ENCODE measurements at regions not wholly inside any gene's neighbourhood (a gene's known extent, or its start where the extent isn't known, plus 50 kb on each side); places are given as distances from the start of the nearest gene placed in this dataset.
A peak's percentile ranks its signal among the peaks of the same experiment; 100 is the strongest.

GRCh38 chr5:142521706-142522105 lies 164.2 kb downstream of the FGF1 start (continued):
- TF ChIP-seq, protein P1, sequence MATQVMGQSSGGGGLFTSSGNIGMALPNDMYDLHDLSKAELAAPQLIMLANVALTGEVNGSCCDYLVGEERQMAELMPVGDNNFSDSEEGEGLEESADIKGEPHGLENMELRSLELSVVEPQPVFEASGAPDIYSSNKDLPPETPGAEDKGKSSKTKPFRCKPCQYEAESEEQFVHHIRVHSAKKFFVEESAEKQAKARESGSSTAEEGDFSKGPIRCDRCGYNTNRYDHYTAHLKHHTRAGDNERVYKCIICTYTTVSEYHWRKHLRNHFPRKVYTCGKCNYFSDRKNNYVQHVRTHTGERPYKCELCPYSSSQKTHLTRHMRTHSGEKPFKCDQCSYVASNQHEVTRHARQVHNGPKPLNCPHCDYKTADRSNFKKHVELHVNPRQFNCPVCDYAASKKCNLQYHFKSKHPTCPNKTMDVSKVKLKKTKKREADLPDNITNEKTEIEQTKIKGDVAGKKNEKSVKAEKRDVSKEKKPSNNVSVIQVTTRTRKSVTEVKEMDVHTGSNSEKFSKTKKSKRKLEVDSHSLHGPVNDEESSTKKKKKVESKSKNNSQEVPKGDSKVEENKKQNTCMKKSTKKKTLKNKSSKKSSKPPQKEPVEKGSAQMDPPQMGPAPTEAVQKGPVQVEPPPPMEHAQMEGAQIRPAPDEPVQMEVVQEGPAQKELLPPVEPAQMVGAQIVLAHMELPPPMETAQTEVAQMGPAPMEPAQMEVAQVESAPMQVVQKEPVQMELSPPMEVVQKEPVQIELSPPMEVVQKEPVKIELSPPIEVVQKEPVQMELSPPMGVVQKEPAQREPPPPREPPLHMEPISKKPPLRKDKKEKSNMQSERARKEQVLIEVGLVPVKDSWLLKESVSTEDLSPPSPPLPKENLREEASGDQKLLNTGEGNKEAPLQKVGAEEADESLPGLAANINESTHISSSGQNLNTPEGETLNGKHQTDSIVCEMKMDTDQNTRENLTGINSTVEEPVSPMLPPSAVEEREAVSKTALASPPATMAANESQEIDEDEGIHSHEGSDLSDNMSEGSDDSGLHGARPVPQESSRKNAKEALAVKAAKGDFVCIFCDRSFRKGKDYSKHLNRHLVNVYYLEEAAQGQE (IDR thresholded peaks at IDR 0.05; ENCODE audit: borderline replicate concordance in 1 of 2, low read depth in 1 of 2, low read length in 2 of 2) = no peak
- TF ChIP-seq GATAD2A (CRISPR knock-in tag; IDR thresholded peaks at IDR 0.05) (peak; percentile 87), PRPF4 (IDR thresholded peaks at IDR 0.05; ENCODE audit: low read depth, low read length, poor library complexity, severe bottlenecking) (no peak), IRF2 (CRISPR knock-in tag; IDR thresholded peaks at IDR 0.05) (no peak), ATM (IDR thresholded peaks at IDR 0.05; ENCODE audit: borderline replicate concordance) (no peak), ZNF780A (CRISPR knock-in tag; IDR thresholded peaks at IDR 0.05) (no peak), IKZF5 (CRISPR knock-in tag; IDR thresholded peaks at IDR 0.05) (no peak), ARNT (IDR thresholded peaks at IDR 0.05) (no peak), YY1 (IDR thresholded peaks at IDR 0.05; ENCODE audit: insufficient read depth, insufficient replicate concordance, low read depth, low read length) (no peak), ZNF713 (CRISPR knock-in tag; IDR thresholded peaks at IDR 0.05) (no peak), ZNF263 (CRISPR knock-in tag; IDR thresholded peaks at IDR 0.05) (no peak), ZNF326 (CRISPR knock-in tag; IDR thresholded peaks at IDR 0.05; ENCODE audit: borderline replicate concordance) (no peak), ATF7 (IDR thresholded peaks at IDR 0.05) (no peak), ATF7 (CRISPR knock-in tag; IDR thresholded peaks at IDR 0.05) (no peak), ZBTB33 (CRISPR knock-in tag; IDR thresholded peaks at IDR 0.05) (0 out of 2 replicates have a peak, but pooled peaks have one; percentile 26), GFI1 (CRISPR knock-in tag; IDR thresholded peaks at IDR 0.05; ENCODE audit: borderline replicate concordance) (no peak), ZNF644 (CRISPR knock-in tag; IDR thresholded peaks at IDR 0.05; ENCODE audit: low read depth) (0 out of 2 replicates have a peak, but pooled peaks have one; percentile 43), ZSCAN9 (CRISPR knock-in tag; IDR thresholded peaks at IDR 0.05; ENCODE audit: borderline replicate concordance) (no peak), POLR2AphosphoS5 (IDR thresholded peaks at IDR 0.05; ENCODE audit: low read depth, low read length) (no peak), TARDBP (CRISPR knock-in tag; IDR thresholded peaks at IDR 0.05) (no peak)
- TF ChIP-seq, protein P2, sequence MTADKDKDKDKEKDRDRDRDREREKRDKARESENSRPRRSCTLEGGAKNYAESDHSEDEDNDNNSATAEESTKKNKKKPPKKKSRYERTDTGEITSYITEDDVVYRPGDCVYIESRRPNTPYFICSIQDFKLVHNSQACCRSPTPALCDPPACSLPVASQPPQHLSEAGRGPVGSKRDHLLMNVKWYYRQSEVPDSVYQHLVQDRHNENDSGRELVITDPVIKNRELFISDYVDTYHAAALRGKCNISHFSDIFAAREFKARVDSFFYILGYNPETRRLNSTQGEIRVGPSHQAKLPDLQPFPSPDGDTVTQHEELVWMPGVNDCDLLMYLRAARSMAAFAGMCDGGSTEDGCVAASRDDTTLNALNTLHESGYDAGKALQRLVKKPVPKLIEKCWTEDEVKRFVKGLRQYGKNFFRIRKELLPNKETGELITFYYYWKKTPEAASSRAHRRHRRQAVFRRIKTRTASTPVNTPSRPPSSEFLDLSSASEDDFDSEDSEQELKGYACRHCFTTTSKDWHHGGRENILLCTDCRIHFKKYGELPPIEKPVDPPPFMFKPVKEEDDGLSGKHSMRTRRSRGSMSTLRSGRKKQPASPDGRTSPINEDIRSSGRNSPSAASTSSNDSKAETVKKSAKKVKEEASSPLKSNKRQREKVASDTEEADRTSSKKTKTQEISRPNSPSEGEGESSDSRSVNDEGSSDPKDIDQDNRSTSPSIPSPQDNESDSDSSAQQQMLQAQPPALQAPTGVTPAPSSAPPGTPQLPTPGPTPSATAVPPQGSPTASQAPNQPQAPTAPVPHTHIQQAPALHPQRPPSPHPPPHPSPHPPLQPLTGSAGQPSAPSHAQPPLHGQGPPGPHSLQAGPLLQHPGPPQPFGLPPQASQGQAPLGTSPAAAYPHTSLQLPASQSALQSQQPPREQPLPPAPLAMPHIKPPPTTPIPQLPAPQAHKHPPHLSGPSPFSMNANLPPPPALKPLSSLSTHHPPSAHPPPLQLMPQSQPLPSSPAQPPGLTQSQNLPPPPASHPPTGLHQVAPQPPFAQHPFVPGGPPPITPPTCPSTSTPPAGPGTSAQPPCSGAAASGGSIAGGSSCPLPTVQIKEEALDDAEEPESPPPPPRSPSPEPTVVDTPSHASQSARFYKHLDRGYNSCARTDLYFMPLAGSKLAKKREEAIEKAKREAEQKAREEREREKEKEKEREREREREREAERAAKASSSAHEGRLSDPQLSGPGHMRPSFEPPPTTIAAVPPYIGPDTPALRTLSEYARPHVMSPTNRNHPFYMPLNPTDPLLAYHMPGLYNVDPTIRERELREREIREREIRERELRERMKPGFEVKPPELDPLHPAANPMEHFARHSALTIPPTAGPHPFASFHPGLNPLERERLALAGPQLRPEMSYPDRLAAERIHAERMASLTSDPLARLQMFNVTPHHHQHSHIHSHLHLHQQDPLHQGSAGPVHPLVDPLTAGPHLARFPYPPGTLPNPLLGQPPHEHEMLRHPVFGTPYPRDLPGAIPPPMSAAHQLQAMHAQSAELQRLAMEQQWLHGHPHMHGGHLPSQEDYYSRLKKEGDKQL (CRISPR knock-in tag; IDR thresholded peaks at IDR 0.05; ENCODE audit: low read depth) = no peak
